ENCODE measurements at regions not wholly inside any gene's neighbourhood (a gene's known extent, or its start where the extent isn't known, plus 50 kb on each side); places are given as distances from the start of the nearest gene placed in this dataset.

GRCh38 chr5:173557123-173557903 lies 59.1 kb downstream of the BOD1 start:
- Mint-ChIP-seq H3K27ac (no peak overlapping the region), H3K9me3 (peaks cover 8% of the 10 kb centered on the region), H3K4me3 (no peak overlapping the region), H3K4me1 (no peaks in the 10 kb centered on the region), H3K36me3 (no peaks in the 10 kb centered on the region), H3K27me3 (peaks cover 3% of the 10 kb centered on the region)
- no peak for DNase-seq
- CTCF ChIA-PET = no interaction called here

DNA sequence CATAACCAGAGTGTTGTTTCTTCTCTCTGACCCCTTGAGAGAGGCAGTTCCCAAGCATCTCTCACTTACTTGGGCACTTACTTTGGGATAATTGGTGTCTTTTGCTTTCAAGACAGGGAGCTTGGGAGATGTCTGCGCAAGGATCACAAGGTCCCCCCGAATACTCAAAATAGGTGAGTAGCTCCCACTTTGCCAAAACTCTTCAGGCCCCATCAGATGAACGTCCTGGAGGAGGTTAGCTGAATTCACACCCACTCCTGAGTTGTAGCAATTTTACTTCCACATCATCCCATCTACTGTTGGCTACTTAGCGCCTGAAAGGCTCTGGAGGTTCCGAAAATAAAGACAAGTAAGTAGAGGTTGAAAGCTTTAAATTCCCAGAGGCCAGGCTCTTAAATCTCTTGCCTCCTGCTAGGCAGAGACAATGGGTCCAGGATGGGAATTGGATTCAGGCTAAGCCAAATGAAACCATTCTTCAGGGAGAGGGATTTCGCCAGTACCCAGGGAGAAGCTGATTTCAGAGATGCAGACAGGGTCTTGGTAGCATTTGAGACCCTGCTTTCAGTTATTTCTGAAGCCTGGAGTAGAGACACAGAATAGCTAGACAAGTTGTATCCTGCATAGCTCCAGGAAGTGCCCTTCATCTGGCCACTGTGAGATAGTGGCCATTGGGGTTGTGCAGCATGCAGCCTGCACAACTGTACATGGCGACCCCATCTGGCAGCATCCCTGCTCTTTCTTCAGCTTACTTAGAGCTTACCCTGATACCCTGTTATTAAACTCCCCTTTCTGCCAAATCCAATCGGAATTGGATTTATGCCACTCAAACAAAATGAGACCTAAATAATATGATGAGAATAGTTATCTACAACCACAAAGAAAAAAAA lies 60.1 kb downstream of the BOD1 start:
- Mint-ChIP-seq H3K27ac (no peak overlapping the region), H3K36me3 (no peaks in the 10 kb centered on the region), H3K27me3 (peaks cover 3% of the 10 kb centered on the region), H3K9me3 (peaks cover 8% of the 10 kb centered on the region), H3K4me1 (no peaks in the 10 kb centered on the region), H3K4me3 (no peak overlapping the region)
- CTCF ChIA-PET = no interaction called here
- no peak for DNase-seq

DNA sequence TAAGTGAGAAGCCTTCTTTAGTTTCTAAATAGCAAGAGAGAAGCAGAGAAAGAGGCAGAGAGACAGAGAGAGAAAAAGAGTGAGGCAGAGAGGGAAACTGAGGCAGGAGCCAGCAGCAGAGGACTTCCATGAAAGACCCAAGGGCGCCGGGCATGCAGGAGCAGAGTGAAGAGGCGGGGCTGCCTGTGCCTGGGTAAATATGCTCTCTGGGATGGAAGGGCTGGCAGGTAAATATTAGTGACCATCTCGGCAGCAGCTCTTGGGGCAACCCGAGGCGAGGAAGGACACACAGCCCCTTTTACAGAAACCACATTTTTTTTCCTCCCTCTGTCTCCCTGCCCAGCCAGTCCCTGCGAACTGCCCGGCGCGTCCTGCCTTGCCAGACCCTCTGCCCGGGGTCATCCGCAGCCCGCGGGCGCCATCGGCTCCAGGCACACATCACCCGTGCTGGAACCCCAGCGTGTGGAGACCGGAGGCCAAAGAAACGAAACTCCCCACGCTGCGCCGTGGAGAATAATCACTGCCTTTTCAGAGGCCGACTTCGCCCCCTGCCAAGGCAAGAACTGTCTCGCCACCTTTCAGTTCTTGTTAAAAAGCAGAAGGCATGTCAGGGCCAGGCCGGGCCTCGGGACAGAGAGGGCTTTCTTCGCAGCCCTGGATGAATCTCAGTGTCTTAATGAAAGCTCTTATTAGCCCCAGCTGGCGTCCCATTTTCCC lies 61.3 kb downstream of the BOD1 start:
- H3K4me1 Mint-ChIP-seq = no peaks in the 10 kb centered on the region
- H3K4me3 Mint-ChIP-seq = no peak overlapping the region
- peaks cover 2% of the 10 kb centered on the region for H3K9me3 Mint-ChIP-seq
- CTCF ChIA-PET = no interaction called here
- H3K36me3 Mint-ChIP-seq = no peaks in the 10 kb centered on the region
- H3K27ac Mint-ChIP-seq = no peak overlapping the region
- no peaks in the 10 kb centered on the region for H3K27me3 Mint-ChIP-seq
- no peak for DNase-seq

DNA sequence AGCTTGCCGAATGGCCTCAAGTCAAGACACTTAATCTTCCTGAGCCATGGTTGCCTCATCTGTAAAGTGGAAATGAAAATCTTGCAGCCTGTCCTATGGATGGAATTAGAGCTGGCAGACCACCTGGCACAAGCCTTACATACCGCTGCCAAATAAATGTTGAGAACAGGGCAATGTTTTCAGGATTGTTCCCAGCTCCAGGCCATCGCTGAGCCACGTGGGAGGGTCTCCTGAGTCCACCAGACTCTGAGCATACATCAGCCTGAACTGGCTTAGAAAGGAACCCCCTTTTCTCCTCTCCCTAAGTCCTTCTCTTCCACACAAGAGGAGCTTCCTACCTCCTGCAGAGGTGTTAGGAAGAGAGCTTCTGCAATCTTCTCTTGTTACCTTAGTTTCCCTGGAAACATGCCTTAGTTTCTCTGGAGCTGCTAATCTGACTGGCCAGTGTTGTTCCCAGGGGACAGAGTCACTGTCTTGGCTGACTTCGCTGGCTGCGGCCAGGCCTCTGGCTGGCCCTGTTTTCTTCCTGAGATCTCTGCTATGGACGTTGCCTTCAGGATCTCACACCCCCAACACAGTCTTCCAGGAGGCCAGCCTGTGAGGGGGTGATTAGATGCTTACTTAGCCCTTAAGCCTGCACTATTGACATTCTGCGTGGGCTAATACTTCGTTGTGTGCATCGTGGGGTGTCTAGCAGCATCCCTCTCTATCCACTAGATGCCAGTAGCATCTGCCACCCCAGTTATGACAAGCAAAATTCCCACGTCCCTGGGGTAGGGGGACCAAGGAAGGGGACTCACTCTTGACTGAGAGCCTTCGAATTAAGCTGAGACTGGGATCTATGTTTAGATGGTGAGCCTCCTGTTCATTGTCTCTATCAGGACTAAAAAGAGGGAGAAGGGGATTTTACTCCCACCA lies 62.2 kb downstream of the BOD1 start:
- Mint-ChIP-seq H3K36me3 (no peaks in the 10 kb centered on the region), H3K27ac (no peak overlapping the region)

GRCh38 chr5:173550641-173551040 lies 65.8 kb downstream of the BOD1 start:
- peaks cover 3% of the 10 kb centered on the region for H3K27me3 Mint-ChIP-seq
- no peak overlapping the region for H3K4me3 Mint-ChIP-seq
- no peak overlapping the region for H3K27ac Mint-ChIP-seq
- no peaks in the 10 kb centered on the region for H3K36me3 Mint-ChIP-seq
- CTCF ChIA-PET = no interaction called here
- H3K4me1 Mint-ChIP-seq = no peaks in the 10 kb centered on the region
- DNase-seq = no peak
- no peaks in the 10 kb centered on the region for H3K9me3 Mint-ChIP-seq

More for the DNA sequence above, 62.2 kb downstream of the BOD1 start:
- Mint-ChIP-seq H3K4me3 (no peak overlapping the region), H3K9me3 (no peaks in the 10 kb centered on the region), H3K4me1 (no peaks in the 10 kb centered on the region), H3K27me3 (no peaks in the 10 kb centered on the region)
- no peak for DNase-seq
- CTCF ChIA-PET = no interaction called here

GRCh38 chr5:173549644-173550043 lies 66.8 kb downstream of the BOD1 start:
- H3K4me3 Mint-ChIP-seq = no peak overlapping the region
- H3K36me3 Mint-ChIP-seq = no peaks in the 10 kb centered on the region
- H3K9me3 Mint-ChIP-seq = no peaks in the 10 kb centered on the region
- no peaks in the 10 kb centered on the region for H3K4me1 Mint-ChIP-seq
- H3K27ac Mint-ChIP-seq = no peak overlapping the region
- H3K27me3 Mint-ChIP-seq = peaks cover 3% of the 10 kb centered on the region
- CTCF ChIA-PET = no interaction called here
- no peak for DNase-seq

DNA sequence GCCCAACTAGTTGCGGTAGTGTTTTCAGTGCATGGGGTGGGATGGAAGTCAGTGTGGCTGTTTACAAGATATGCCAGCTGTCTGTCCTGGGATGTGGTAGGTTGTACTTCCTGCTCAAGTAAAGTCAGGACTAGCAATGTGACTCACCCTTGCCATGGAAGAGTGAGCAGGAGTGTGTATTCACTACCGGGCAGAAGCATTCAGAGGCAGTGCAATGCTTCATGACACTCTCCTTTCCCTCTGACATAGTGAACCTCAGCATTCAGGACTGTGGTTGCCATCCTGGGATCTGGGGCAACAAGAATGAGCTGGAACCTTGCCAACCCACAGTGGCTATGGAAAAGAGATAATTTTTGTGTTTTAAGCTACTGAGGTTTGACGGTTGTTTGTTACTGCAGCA lies 68.9 kb downstream of the BOD1 start:
- no peaks in the 10 kb centered on the region for H3K4me1 Mint-ChIP-seq
- H3K36me3 Mint-ChIP-seq = no peaks in the 10 kb centered on the region
- no peak for DNase-seq
- no peak overlapping the region for H3K27ac Mint-ChIP-seq
- no peak overlapping the region for H3K4me3 Mint-ChIP-seq
- CTCF ChIA-PET = interaction anchor here (1.2 kb wide), 1 partner anchor 22 kb away, joined by 3 read pairs; no protein-coding TSS in a partner anchor
- peaks cover 3% of the 10 kb centered on the region for H3K27me3 Mint-ChIP-seq
- no peaks in the 10 kb centered on the region for H3K9me3 Mint-ChIP-seq

- Mint-ChIP-seq H3K4me1 (no peaks in the 10 kb centered on the region), H3K27me3 (peaks cover 4% of the 10 kb centered on the region), H3K4me3 (no peak overlapping the region), H3K9me3 (no peaks in the 10 kb centered on the region), H3K27ac (no peak overlapping the region), H3K36me3 (no peaks in the 10 kb centered on the region)
- no peak for DNase-seq
- CTCF ChIA-PET = no interaction called here
These were observed 73.5 kb downstream of the BOD1 start for GRCh38 chr5:173542964-173543363.

DNA sequence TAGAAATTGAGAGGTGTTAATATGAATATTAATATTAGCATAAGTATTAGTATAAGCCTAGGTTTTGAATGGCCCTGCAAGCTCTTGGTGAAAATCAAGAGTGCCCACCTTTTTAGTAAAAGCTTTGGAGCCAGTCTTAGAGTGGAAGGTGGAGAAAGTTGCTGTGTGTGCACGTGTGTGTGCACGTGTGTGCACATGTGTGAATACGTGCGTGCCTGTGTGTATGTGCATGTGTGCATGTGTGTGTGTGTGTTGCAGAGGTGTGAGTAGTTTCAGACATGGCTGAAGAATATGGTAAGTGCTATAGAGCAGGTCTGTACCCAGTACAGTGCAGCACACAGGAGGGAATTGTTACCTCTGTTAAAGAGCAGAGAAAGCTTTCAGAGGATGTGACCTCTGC lies 74.3 kb downstream of the BOD1 start:
- H3K27ac Mint-ChIP-seq = no peak overlapping the region
- CTCF ChIA-PET = interaction anchor here (0.7 kb wide), 1 partner anchor 1041 kb away, joined by 3 read pairs; no protein-coding TSS in a partner anchor
- peaks cover 4% of the 10 kb centered on the region for H3K27me3 Mint-ChIP-seq
- H3K4me1 Mint-ChIP-seq = no peaks in the 10 kb centered on the region
- DNase-seq = no peak
- no peaks in the 10 kb centered on the region for H3K36me3 Mint-ChIP-seq
- H3K4me3 Mint-ChIP-seq = no peak overlapping the region
- H3K9me3 Mint-ChIP-seq = no peaks in the 10 kb centered on the region

DNA sequence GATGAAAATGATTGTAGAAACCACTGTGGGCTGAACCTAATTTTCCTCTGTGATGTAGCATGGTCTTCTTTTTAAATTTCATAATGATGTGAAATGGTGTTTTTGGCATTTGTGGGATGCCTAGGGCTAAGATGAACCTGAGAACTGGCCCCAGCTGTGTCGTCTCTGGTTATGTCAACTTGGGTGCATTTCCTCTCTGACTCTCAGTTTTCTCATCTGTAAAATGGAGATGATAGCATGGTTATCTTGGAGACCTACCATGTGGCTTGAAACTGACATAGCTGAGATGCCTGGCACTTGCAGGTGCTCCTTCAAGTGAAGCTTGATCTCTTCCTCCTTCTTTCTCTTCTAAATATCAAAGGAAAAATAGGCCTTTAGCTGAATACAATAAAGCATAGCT lies 77.8 kb downstream of the BOD1 start:
- no peak overlapping the region for H3K27ac Mint-ChIP-seq
- H3K4me1 Mint-ChIP-seq = no peaks in the 10 kb centered on the region
- CTCF ChIA-PET = no interaction called here
- DNase-seq = no peak
- H3K36me3 Mint-ChIP-seq = no peaks in the 10 kb centered on the region
- H3K9me3 Mint-ChIP-seq = no peaks in the 10 kb centered on the region
- H3K27me3 Mint-ChIP-seq = peaks cover 4% of the 10 kb centered on the region
- H3K4me3 Mint-ChIP-seq = no peak overlapping the region

DNA sequence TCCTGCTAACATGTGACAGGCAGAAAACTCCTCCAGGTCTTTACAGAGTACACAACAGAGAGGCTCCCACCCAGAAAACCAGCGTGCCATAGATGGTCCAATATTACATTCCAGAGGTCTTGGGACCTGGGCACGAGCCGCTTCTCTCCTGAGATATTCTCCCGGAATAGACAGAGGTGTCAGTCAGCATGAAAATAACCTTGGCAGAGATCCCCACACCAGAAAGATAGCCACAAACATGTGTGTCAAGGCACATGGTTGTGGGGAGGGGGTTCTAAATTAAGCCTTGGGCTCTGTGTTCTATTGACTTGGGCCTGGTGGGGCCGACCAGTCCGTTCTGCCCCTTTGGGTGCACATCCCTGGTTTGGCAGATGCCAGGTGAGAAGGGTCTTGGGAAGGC lies 78.4 kb downstream of the BOD1 start:
- Mint-ChIP-seq H3K27ac (no peak overlapping the region), H3K36me3 (no peaks in the 10 kb centered on the region), H3K9me3 (no peaks in the 10 kb centered on the region), H3K4me3 (no peak overlapping the region), H3K4me1 (no peaks in the 10 kb centered on the region), H3K27me3 (peaks cover 4% of the 10 kb centered on the region)
- DNase-seq = no peak
- CTCF ChIA-PET = no interaction called here

- Mint-ChIP-seq H3K4me3 (no peak overlapping the region), H3K27ac (no peak overlapping the region), H3K4me1 (no peaks in the 10 kb centered on the region), H3K27me3 (peaks cover 4% of the 10 kb centered on the region), H3K36me3 (no peaks in the 10 kb centered on the region), H3K9me3 (no peaks in the 10 kb centered on the region)
- CTCF ChIA-PET = no interaction called here
- DNase-seq = no peak
These were observed 79.2 kb downstream of the BOD1 start for GRCh38 chr5:173537228-173537627.

DNA sequence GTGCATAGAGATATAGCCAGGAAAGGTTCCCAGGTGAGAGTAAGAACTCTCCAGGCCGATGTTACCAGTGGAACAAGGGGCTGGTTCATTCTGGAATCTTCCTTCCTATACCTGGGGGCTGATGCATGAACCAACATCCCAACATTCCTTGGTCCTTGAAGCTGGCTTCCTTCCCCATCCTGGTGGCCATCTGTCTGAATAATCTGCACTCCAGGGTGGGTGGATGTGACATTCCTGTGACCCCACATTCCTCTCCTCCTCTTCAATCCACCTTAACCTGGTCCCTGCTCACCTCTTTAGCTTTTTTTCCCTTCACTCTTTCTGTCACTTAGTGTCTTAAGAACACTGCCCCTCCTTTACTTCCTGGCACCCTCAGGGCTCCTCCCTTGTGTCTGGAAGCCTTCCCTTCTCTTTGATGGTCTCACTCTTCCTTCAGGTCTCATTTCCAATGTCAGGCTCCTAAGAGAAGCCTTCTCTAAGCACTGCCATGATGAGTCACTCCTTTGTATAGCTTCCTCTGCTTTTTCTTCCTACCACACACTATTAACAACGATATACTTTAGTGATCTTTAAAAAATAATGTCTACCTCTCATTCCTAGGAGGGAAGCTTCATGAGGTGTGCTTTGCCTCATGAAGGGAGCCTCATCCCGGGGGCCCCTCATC lies 80.3 kb downstream of the BOD1 start:
- H3K27ac Mint-ChIP-seq = no peak overlapping the region
- no peaks in the 10 kb centered on the region for H3K4me1 Mint-ChIP-seq
- H3K4me3 Mint-ChIP-seq = no peak overlapping the region
- H3K36me3 Mint-ChIP-seq = no peaks in the 10 kb centered on the region
- CTCF ChIA-PET = no interaction called here
- H3K27me3 Mint-ChIP-seq = no peaks in the 10 kb centered on the region
- H3K9me3 Mint-ChIP-seq = no peaks in the 10 kb centered on the region
- no peak for DNase-seq

Measured in activated naive CD4-positive, alpha-beta T cell treated with anti-CD3 and anti-CD28 coated beads, Interleukin-2, amount 10 ng/mL, durations not matched to agents 7 days and 5 days (primary cell).